Keratinocyte (primary cell): ENCODE measurements at regions not wholly inside any gene's neighbourhood (a gene's known extent, or its start where the extent isn't known, plus 50 kb on each side); places are given as distances from the start of the nearest gene placed in this dataset.

Experiments used
- EZH2 ChIP-seq: IDR thresholded peaks from one replicate; pipeline ENCODE4 v1.6.1; 2012; ENCODE audit warnings: inconsistent platforms, mild to moderate bottlenecking, low read length, moderate library complexity
- TF ChIP-seq, protein P1 (sequence below), 3 experiments: IDR thresholded peaks in 1 of 3; conservative IDR thresholded peaks in 1 of 3; optimal IDR thresholded peaks in 1 of 3; 2 replicates in 2 of 3; 3 replicates in 1 of 3; pipeline versions ENCODE3 to v1.5.1; 2011; ENCODE audit warnings: low read length in 3 of 3, mild to moderate bottlenecking in 3 of 3, moderate library complexity in 2 of 3, control low read depth in 1 of 3, inconsistent platforms in 1 of 3; ENCODE audit not compliant: insufficient read depth in 2 of 3; ENCODE audit errors: extremely low read depth in 1 of 3

DNA sequence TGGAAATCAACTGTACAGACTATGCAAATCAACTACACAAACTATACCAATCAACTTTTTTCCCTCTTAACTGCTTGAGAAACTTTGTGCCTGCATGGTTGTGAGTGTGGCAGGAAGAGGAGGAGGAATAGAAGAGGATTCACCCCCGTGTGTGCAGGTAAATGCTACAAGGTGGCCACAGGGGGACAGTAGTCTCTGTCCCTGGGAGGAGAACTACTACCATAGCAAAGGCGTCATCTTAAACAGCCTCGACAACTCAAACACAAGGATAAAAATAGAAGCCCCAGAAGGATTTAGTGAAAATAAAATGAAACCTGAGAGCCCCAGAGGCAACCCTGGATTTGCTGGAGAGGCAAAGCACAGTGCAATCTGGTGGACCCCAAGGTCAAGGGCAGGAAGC is 199.5 kb upstream of the DYNLRB2 start:
- TF ChIP-seq, protein P1, sequence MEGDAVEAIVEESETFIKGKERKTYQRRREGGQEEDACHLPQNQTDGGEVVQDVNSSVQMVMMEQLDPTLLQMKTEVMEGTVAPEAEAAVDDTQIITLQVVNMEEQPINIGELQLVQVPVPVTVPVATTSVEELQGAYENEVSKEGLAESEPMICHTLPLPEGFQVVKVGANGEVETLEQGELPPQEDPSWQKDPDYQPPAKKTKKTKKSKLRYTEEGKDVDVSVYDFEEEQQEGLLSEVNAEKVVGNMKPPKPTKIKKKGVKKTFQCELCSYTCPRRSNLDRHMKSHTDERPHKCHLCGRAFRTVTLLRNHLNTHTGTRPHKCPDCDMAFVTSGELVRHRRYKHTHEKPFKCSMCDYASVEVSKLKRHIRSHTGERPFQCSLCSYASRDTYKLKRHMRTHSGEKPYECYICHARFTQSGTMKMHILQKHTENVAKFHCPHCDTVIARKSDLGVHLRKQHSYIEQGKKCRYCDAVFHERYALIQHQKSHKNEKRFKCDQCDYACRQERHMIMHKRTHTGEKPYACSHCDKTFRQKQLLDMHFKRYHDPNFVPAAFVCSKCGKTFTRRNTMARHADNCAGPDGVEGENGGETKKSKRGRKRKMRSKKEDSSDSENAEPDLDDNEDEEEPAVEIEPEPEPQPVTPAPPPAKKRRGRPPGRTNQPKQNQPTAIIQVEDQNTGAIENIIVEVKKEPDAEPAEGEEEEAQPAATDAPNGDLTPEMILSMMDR (optimal IDR thresholded peaks at IDR 0.05 in 1 of 3, IDR thresholded peaks at IDR 0.05 in 1 of 3, conservative IDR thresholded peaks at IDR 0.05 in 1 of 3; ENCODE audit: extremely low read depth in 1 of 3, insufficient read depth in 2 of 3, low read length in 3 of 3) = peak in 1 of 3 experiments; percentile 21
- no peak for TF ChIP-seq EZH2
